HEK293T (cell line): ENCODE measurements at regions not wholly inside any gene's neighbourhood (a gene's known extent, or its start where the extent isn't known, plus 50 kb on each side); places are given as distances from the start of the nearest gene placed in this dataset.

Experiments
- ARNT ChIP-seq: fragments of 450-650 bp; IDR thresholded peaks from 2 replicates; pipeline ENCODE4 v1.6.1; 2017; ENCODE audit warnings: mild to moderate bottlenecking
- BHLHE40 ChIP-seq: fragments of 450-650 bp; IDR thresholded peaks from 2 replicates; pipeline ENCODE4 v1.6.1; 2016; ENCODE audit warnings: mild to moderate bottlenecking, moderate library complexity, borderline replicate concordance
- CTBP1 ChIP-seq: fragments of 450-650 bp; IDR thresholded peaks from 2 replicates; pipeline ENCODE4 v1.6.1; 2016; ENCODE audit warnings: borderline replicate concordance
- FOXK2 ChIP-seq: fragments of 450-650 bp; IDR thresholded peaks from 2 replicates; pipeline ENCODE4 v1.6.1; 2016; ENCODE audit warnings: mild to moderate bottlenecking
- FOXM1 ChIP-seq: fragments of 450-650 bp; IDR thresholded peaks from 2 replicates; pipeline ENCODE4 v1.6.1; 2017; ENCODE audit warnings: mild to moderate bottlenecking, borderline replicate concordance
- HDGF ChIP-seq: fragments of 450-650 bp; IDR thresholded peaks from 2 replicates; pipeline ENCODE4 v1.6.1; 2017; ENCODE audit warnings: antibody characterized with exemption, borderline replicate concordance
- L3MBTL2 ChIP-seq: fragments of 450-650 bp; conservative IDR thresholded peaks from 2 replicates; pipeline ENCODE4 v1.6.1; 2016; ENCODE audit warnings: mild to moderate bottlenecking
- PKNOX1 ChIP-seq: fragments of 450-650 bp; IDR thresholded peaks from 2 replicates; pipeline ENCODE4 v1.6.1; 2016
- SP1 ChIP-seq: fragments of 450-650 bp; IDR thresholded peaks from 2 replicates; pipeline ENCODE4 v1.6.1; 2017
- SUZ12 ChIP-seq: fragments of 450-650 bp; IDR thresholded peaks from 2 replicates; pipeline ENCODE4 v1.6.1; 2016; ENCODE audit warnings: mild to moderate bottlenecking
- TARDBP ChIP-seq: fragments of 450-650 bp; IDR thresholded peaks from 2 replicates; pipeline ENCODE4 v1.6.1; 2016
- ZNF384 ChIP-seq: fragments of 450-650 bp; IDR thresholded peaks from 2 replicates; pipeline ENCODE4 v1.6.1; 2016

DNA sequence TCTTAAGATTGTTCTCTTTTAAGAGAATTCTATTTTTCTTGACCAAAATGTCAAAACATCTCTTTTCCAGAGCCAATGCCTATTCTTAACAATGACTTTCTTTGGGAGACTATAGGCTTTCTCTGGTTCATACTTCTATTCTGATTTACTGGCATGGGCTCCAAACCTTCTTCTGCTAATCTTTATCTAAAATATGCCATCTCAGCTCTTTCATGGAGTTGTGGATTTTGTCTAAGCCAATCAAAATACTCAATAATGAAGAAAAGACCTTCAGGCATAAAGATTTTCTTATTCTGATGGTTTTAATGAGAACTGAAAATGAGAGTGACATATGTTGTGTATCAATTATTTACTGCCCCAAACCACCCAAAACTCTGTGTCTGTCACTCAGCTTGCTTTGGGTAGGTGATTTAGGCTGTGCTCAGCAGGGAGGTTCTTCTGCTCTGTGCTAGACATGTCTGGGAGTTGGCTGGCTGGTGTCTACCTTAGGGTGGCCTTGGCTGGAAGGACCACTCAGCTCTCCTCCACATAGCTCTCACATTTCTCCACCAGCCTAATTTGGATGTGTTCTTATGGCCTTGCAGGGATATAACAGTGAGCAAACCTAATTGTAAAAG, 270.8 kb downstream of the PRDM2 start:
- TF ChIP-seq BHLHE40 (no peak), FOXK2 (no peak), PKNOX1 (no peak), SUZ12 (no peak), FOXM1 (no peak), SP1 (no peak), HDGF (no peak), ZNF384 (no peak), ARNT (no peak), L3MBTL2 (no peak), TARDBP (no peak), CTBP1 (no peak)
